Endodermal cell (in vitro differentiated cells): ENCODE measurements at regions not wholly inside any gene's neighbourhood (a gene's known extent, or its start where the extent isn't known, plus 50 kb on each side); places are given as distances from the start of the nearest gene placed in this dataset.

Source experiments
- DNase-seq: peaks from one replicate; pipeline ENCODE4 v3.0.0-alpha.2; 2017
- H3K27ac ChIP-seq: 2 replicates; pipeline ENCODE4 v1.5.1; 2013; ENCODE audit warnings: mild to moderate bottlenecking, low read depth, low read length, moderate library complexity
- H3K27me3 ChIP-seq: 2 replicates; pipeline ENCODE4 v1.6.1; 2013; ENCODE audit warnings: mild to moderate bottlenecking, low read length, moderate library complexity; ENCODE audit not compliant: insufficient read depth, control insufficient read depth, poor library complexity, severe bottlenecking
- H3K36me3 ChIP-seq: 2 replicates; pipeline ENCODE4 v1.7.0; 2013; ENCODE audit warnings: mild to moderate bottlenecking, low read length, moderate library complexity; ENCODE audit not compliant: control insufficient read depth, insufficient read depth
- H3K4me1 ChIP-seq: one replicate; pipeline ENCODE4 v1.7.0; 2013; ENCODE audit warnings: low read length; ENCODE audit not compliant: control insufficient read depth, insufficient read depth
- H3K4me3 ChIP-seq: 2 replicates; pipeline ENCODE4 v1.5.1; 2013; ENCODE audit warnings: mild to moderate bottlenecking, low read length, moderate library complexity
- H3K9ac ChIP-seq: 2 replicates; pipeline ENCODE4 v1.6.1; 2013; ENCODE audit warnings: mild to moderate bottlenecking, low read length, moderate library complexity; ENCODE audit not compliant: poor library complexity, severe bottlenecking; ENCODE audit errors: extremely low read depth
- H3K9me3 ChIP-seq: 2 replicates; pipeline ENCODE4 v1.6.1; 2013; ENCODE audit warnings: mild to moderate bottlenecking, low read length, moderate library complexity; ENCODE audit not compliant: control insufficient read depth
- H3K27ac Mint-ChIP-seq: 2 replicates; pipeline ENCODE4 v1.8.0; 2020; ENCODE audit warnings: mixed read lengths
- H3K27me3 Mint-ChIP-seq: 2 replicates; pipeline ENCODE4 v1.8.0; 2021; ENCODE audit warnings: mild to moderate bottlenecking, mixed read lengths; ENCODE audit not compliant: insufficient read depth
- H3K36me3 Mint-ChIP-seq: 2 replicates; pipeline ENCODE4 v1.8.0; 2020; ENCODE audit warnings: low read depth, mixed read lengths
- H3K4me1 Mint-ChIP-seq: 2 replicates; pipeline ENCODE4 v1.8.0; 2020; ENCODE audit warnings: mixed read lengths
- H3K4me3 Mint-ChIP-seq: 2 replicates; pipeline ENCODE4 v1.8.0; 2020; ENCODE audit warnings: mild to moderate bottlenecking, moderate library complexity, mixed read lengths
- H3K9me3 Mint-ChIP-seq: 2 replicates; pipeline ENCODE4 v1.8.0; 2020; ENCODE audit warnings: mild to moderate bottlenecking, mixed read lengths
- WGBS, 2 experiments: methylation state at CpG; one replicate each; pipeline versions ENCODE4 v1.1.5 to v1.1.7; 2013; ENCODE audit warnings: missing lambda C conversion rate in 2 of 2, mixed read lengths in 1 of 2; ENCODE audit not compliant: insufficient coverage in 1 of 2, insufficient read length in 1 of 2; 5-methylcytosine and 5-hydroxymethylcytosine counted together
- TF ChIP-seq, protein P1 (sequence below): fragments of 200-600 bp; sonication (generic); conservative IDR thresholded peaks from 2 replicates; pipeline ENCODE4 v1.5.0; 2021; ENCODE audit warnings: antibody characterized with exemption, mild to moderate bottlenecking

DNA sequence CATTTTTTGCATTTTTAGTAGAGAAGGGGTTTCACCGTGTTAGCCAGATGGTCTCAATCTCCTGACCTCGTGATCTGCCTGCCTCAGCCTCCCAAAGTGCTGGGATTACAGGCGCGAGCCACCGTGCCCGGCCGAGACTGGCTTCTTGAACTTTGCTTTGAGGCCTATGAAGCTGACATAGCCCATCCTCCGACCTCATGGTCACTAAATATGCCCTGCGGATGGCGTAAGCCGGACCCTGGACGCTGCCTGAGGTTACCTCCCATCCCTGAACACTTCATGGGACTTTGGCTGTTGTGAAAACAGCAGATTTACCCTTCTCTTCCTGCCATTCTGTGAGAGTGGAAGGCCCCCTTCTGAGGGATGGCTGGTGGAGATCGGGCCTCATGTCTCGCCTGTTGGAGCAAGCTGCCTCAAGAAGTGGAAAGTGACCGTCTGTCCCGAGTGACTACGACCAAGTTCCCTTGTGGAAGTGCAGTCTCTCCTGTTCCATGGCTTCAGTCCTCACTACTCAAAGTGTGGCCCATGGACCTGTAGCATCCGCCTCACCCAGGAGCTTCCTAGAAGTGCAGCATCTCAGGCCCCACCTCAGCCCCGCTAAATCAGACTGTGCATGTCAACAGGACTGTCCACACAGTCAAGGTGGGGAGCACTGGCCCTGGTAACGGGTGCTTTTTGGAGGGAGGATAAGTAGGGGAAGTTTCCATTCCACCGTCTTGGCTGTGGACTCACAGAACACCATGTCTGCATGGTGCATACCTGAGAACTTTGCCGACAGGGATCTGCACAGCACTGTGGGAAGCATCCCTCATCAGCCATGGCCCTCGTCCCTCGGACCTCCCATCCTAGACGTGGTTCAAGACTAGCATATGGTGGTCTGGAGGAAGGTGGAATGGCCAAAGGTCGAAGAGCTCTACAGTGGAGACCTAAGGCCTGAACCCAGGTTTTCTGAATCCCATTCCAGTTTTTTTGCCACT is 210.5 kb upstream of the SHH start:
- H3K4me3 Mint-ChIP-seq: no peak overlapping the region
- no peaks in the 10 kb centered on the region for H3K9me3 ChIP-seq
- peaks cover 8% of the 10 kb centered on the region for H3K4me1 Mint-ChIP-seq
- H3K36me3 Mint-ChIP-seq: no peaks in the 10 kb centered on the region
- H3K27me3 ChIP-seq: no peaks in the 10 kb centered on the region
- H3K27ac ChIP-seq: no peak overlapping the region
- no peak overlapping the region for H3K27ac Mint-ChIP-seq
- no peaks in the 10 kb centered on the region for H3K27me3 Mint-ChIP-seq
- peaks cover 6% of the 10 kb centered on the region for H3K4me1 ChIP-seq
- H3K36me3 ChIP-seq: no peaks in the 10 kb centered on the region
- H3K4me3 ChIP-seq: no peak overlapping the region
- no peak overlapping the region for H3K9ac ChIP-seq
- DNase-seq: peak; percentile 34
- 94% methylated on average over 18 to 26 of the region's 26 CpGs for WGBS, 2 experiments
- TF ChIP-seq, protein P1, sequence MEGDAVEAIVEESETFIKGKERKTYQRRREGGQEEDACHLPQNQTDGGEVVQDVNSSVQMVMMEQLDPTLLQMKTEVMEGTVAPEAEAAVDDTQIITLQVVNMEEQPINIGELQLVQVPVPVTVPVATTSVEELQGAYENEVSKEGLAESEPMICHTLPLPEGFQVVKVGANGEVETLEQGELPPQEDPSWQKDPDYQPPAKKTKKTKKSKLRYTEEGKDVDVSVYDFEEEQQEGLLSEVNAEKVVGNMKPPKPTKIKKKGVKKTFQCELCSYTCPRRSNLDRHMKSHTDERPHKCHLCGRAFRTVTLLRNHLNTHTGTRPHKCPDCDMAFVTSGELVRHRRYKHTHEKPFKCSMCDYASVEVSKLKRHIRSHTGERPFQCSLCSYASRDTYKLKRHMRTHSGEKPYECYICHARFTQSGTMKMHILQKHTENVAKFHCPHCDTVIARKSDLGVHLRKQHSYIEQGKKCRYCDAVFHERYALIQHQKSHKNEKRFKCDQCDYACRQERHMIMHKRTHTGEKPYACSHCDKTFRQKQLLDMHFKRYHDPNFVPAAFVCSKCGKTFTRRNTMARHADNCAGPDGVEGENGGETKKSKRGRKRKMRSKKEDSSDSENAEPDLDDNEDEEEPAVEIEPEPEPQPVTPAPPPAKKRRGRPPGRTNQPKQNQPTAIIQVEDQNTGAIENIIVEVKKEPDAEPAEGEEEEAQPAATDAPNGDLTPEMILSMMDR: no peak
- no peaks in the 10 kb centered on the region for H3K9me3 Mint-ChIP-seq

DNA sequence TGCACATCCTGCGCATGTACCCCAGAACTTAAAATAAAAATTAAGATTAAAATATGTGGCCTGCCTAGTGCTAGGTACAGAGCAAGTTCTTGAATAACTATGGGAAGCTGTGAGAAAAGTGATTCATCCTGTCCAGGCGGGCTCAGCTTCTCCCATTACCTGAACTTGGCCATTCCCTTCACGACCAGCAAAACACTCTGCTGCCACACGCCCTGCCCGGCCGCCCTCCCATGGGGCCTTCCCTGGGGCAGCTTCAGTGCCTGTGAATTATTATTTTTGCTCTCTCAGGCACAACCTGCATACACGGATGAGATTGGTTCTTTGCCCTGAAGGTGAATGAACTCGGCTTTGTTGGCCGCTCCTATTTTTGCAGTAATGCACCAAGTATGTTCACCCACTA is 209.2 kb upstream of the SHH start:
- TF ChIP-seq, protein P1: no peak
- H3K9me3 Mint-ChIP-seq: no peaks in the 10 kb centered on the region
- Histone ChIP-seq H3K36me3 (no peaks in the 10 kb centered on the region), H3K9me3 (no peaks in the 10 kb centered on the region), H3K9ac (no peak overlapping the region), H3K4me1 (no peaks in the 10 kb centered on the region), H3K27me3 (no peaks in the 10 kb centered on the region), H3K27ac (no peak overlapping the region), H3K4me3 (no peak overlapping the region)
- H3K4me1 Mint-ChIP-seq: no peaks in the 10 kb centered on the region
- H3K36me3 Mint-ChIP-seq: no peaks in the 10 kb centered on the region
- no peak for DNase-seq
- H3K4me3 Mint-ChIP-seq: no peak overlapping the region
- H3K27ac Mint-ChIP-seq: no peak overlapping the region
- H3K27me3 Mint-ChIP-seq: no peaks in the 10 kb centered on the region
- WGBS, 2 experiments: 92 to 96% methylated on average over 7 to 9 of the region's 9 CpGs

- Histone ChIP-seq H3K4me1 (no peaks in the 10 kb centered on the region), H3K36me3 (no peaks in the 10 kb centered on the region), H3K9ac (no peak overlapping the region), H3K9me3 (no peaks in the 10 kb centered on the region), H3K4me3 (no peak overlapping the region), H3K27me3 (no peaks in the 10 kb centered on the region), H3K27ac (no peak overlapping the region)
- no peak for DNase-seq
- Mint-ChIP-seq H3K4me3 (no peak overlapping the region), H3K4me1 (no peaks in the 10 kb centered on the region), H3K36me3 (no peaks in the 10 kb centered on the region), H3K27me3 (no peaks in the 10 kb centered on the region), H3K27ac (no peak overlapping the region), H3K9me3 (no peaks in the 10 kb centered on the region)
- TF ChIP-seq, protein P1: no peak
- 85 to 92% methylated on average over 3 to 5 of the region's 5 CpGs for WGBS, 2 experiments
Measured at GRCh38 chr7:156020566-156020965, 208.3 kb upstream of the SHH start.
